ENCODE measurements at regions not wholly inside any gene's neighbourhood (a gene's known extent, or its start where the extent isn't known, plus 50 kb on each side); places are given as distances from the start of the nearest gene placed in this dataset.

DNA sequence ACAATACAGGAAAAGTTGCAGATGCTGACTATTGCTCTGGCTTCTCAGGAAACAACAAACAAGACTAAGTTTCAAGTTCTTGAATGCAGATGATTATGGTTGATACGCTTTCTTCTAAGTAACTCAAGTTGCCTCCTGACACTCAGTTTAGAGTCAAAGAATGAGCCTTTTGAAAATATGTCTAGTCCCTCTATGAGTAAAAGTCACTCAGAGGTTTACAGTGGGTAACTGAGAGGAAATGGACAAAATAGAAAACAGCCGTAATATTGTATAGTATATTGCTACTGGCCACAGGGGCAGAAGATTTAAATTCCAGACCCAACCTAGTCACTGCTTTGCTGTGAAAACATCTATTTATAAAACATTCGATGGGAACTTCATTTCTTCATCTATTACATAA lies 280.0 kb upstream of the ID4 start:
- Mint-ChIP-seq H3K36me3 (no peaks in the 10 kb centered on the region), H3K4me3 (no peak overlapping the region), H3K27me3 (ENCODE audit: low read depth in 3 of 3) (no peaks in the 10 kb centered on the region), H3K4me1 (no peaks in the 10 kb centered on the region), H3K27ac (no peak overlapping the region), H3K9me3 (peaks cover 0 to 11% (median 5%) of the 10 kb centered on the region in 7 donors)
- Histone ChIP-seq H4K20me1 (ENCODE audit: insufficient read depth, low read length) (no peaks in the 10 kb centered on the region), H3K4me3 (replicated peaks in 1 of 3; ENCODE audit: low read depth in 2 of 3, low read length in 3 of 3) (no peak overlapping the region), H3K27me3 (ENCODE audit: control insufficient read depth in 2 of 2, insufficient read depth in 2 of 2, low read length in 2 of 2) (no peaks in the 10 kb centered on the region), H3K27ac (ENCODE audit: low read depth in 1 of 2, low read length in 2 of 2) (no peak overlapping the region), H3K36me3 (replicated peaks in 1 of 2; ENCODE audit: control insufficient read depth in 1 of 2, insufficient read depth in 2 of 2, low read length in 2 of 2) (no peaks in the 10 kb centered on the region), H3K79me2 (ENCODE audit: insufficient read depth, low read length) (no peaks in the 10 kb centered on the region), H3K9ac (ENCODE audit: insufficient read depth, low read length, poor library complexity, severe bottlenecking) (no peak overlapping the region), H3K4me1 (ENCODE audit: control insufficient read depth in 1 of 2, insufficient read depth in 2 of 2, low read length in 2 of 2) (no peaks in the 10 kb centered on the region), H2AFZ (ENCODE audit: insufficient read depth, low read depth, low read length, poor library complexity, severe bottlenecking) (no peak overlapping the region), H3K4me2 (replicated peaks; ENCODE audit: extremely low read depth, low read length, poor library complexity, severe bottlenecking) (no peak overlapping the region), H3K9me3 (replicated peaks in 1 of 2; ENCODE audit: control insufficient read depth in 1 of 2, insufficient read depth in 1 of 2, low read length in 2 of 2) (peaks cover 4 to 17% of the 10 kb centered on the region in 2 donors)
- no peak for DNase-seq
- 80% methylated on average over 1 of the region's 3 CpGs for WGBS (ENCODE audit: insufficient coverage)
- no peak for TF ChIP-seq CTCF (IDR thresholded peaks at IDR 0.05)
- intact Hi-C loops (cut with micrococcal nuclease) = no loop called here

GRCh38 chr6:19558201-19558600 lies 279.0 kb upstream of the ID4 start:
- Histone ChIP-seq H3K9me3 (replicated peaks in 1 of 2; ENCODE audit: control insufficient read depth in 1 of 2, insufficient read depth in 1 of 2, low read length in 2 of 2) (peaks cover 4 to 17% of the 10 kb centered on the region in 2 donors), H3K79me2 (ENCODE audit: insufficient read depth, low read length) (no peaks in the 10 kb centered on the region), H3K36me3 (replicated peaks in 1 of 2; ENCODE audit: control insufficient read depth in 1 of 2, insufficient read depth in 2 of 2, low read length in 2 of 2) (no peaks in the 10 kb centered on the region), H3K9ac (ENCODE audit: insufficient read depth, low read length, poor library complexity, severe bottlenecking) (no peak overlapping the region), H2AFZ (ENCODE audit: insufficient read depth, low read depth, low read length, poor library complexity, severe bottlenecking) (no peak overlapping the region), H3K27me3 (ENCODE audit: control insufficient read depth in 2 of 2, insufficient read depth in 2 of 2, low read length in 2 of 2) (no peaks in the 10 kb centered on the region), H3K4me1 (ENCODE audit: control insufficient read depth in 1 of 2, insufficient read depth in 2 of 2, low read length in 2 of 2) (no peaks in the 10 kb centered on the region), H4K20me1 (ENCODE audit: insufficient read depth, low read length) (no peaks in the 10 kb centered on the region), H3K27ac (ENCODE audit: low read depth in 1 of 2, low read length in 2 of 2) (no peak overlapping the region), H3K4me3 (replicated peaks in 1 of 3; ENCODE audit: low read depth in 2 of 3, low read length in 3 of 3) (no peak overlapping the region), H3K4me2 (replicated peaks; ENCODE audit: extremely low read depth, low read length, poor library complexity, severe bottlenecking) (no peak overlapping the region)
- WGBS (ENCODE audit: insufficient coverage) = 92% methylated on average over 2 of the region's 2 CpGs
- no peak for DNase-seq
- H3K9me3 Mint-ChIP-seq = peaks cover 0 to 11% (median 5%) of the 10 kb centered on the region in 7 donors
- no peaks in the 10 kb centered on the region for H3K4me1 Mint-ChIP-seq
- H3K27ac Mint-ChIP-seq = no peak overlapping the region
- no peaks in the 10 kb centered on the region for H3K27me3 Mint-ChIP-seq (ENCODE audit: low read depth in 3 of 3)
- H3K36me3 Mint-ChIP-seq = no peaks in the 10 kb centered on the region
- TF ChIP-seq CTCF (IDR thresholded peaks at IDR 0.05) = no peak
- no peak overlapping the region for H3K4me3 Mint-ChIP-seq
- intact Hi-C loops (cut with micrococcal nuclease) = no loop called here

Data from CD14-positive monocyte (primary cell).